CD4-positive, CD25-positive, alpha-beta regulatory T cell (primary cell): ENCODE measurements at regions not wholly inside any gene's neighbourhood (a gene's known extent, or its start where the extent isn't known, plus 50 kb on each side); places are given as distances from the start of the nearest gene placed in this dataset.
A peak's percentile ranks its signal among the peaks of the same experiment; 100 is the strongest.

Experiments
- ATAC-seq, 2 donors: fragments of 150-1000 bp; cut with Tn5 transposase; one replicate each; pipeline ENCODE4 v1.10.0; 2021; ENCODE audit warnings: low read depth in 2 of 2, moderate number of reproducible peaks in 2 of 2, moderate library complexity in 1 of 2
- DNase-seq, 3 donors: peaks; one replicate each; pipeline versions ENCODE4 v3.0.0 to v3.0.0-alpha.2; 2012 to 2022; ENCODE audit warnings: mixed read lengths in 1 of 3
- H3K27ac ChIP-seq: one replicate; pipeline ENCODE4 v1.7.0; 2013; ENCODE audit warnings: mild to moderate bottlenecking, low read length; ENCODE audit not compliant: insufficient read depth, poor library complexity, severe bottlenecking
- H3K27me3 ChIP-seq: one replicate; pipeline ENCODE4 v1.7.0; 2013; ENCODE audit warnings: low read length; ENCODE audit not compliant: control insufficient read depth, insufficient read depth
- H3K36me3 ChIP-seq: one replicate; pipeline ENCODE4 v1.7.0; 2013; ENCODE audit warnings: mild to moderate bottlenecking, low read length, moderate library complexity; ENCODE audit not compliant: control insufficient read depth, insufficient read depth
- H3K4me1 ChIP-seq: 2 replicates; pipeline ENCODE4 v1.7.0; 2013; ENCODE audit warnings: mild to moderate bottlenecking, low read length; ENCODE audit not compliant: insufficient read depth, control insufficient read depth, poor library complexity, severe bottlenecking
- H3K4me3 ChIP-seq: one replicate; pipeline ENCODE4 v1.7.0; 2013; ENCODE audit warnings: low read depth, mild to moderate bottlenecking, low read length, moderate library complexity
- H3K9me3 ChIP-seq, 2 experiments: 1 replicate in 1 of 2; 2 replicates in 1 of 2; pipeline ENCODE4 v1.7.0; 2013; ENCODE audit warnings: low read length in 2 of 2, mild to moderate bottlenecking in 1 of 2, moderate library complexity in 1 of 2; ENCODE audit not compliant: control insufficient read depth in 2 of 2
- H3K27ac Mint-ChIP-seq, 3 donors: one replicate each; pipeline ENCODE4 v1.8.0; 2020 to 2022; ENCODE audit warnings: mild to moderate bottlenecking in 3 of 3, mixed read lengths in 3 of 3, moderate library complexity in 2 of 3
- H3K27me3 Mint-ChIP-seq: one replicate; pipeline ENCODE4 v1.8.0; 2022; ENCODE audit warnings: mild to moderate bottlenecking, mixed read lengths
- H3K36me3 Mint-ChIP-seq: one replicate; pipeline ENCODE4 v1.8.0; 2020; ENCODE audit warnings: mixed read lengths
- H3K4me1 Mint-ChIP-seq, 4 donors: one replicate each; pipeline ENCODE4 v1.8.0; 2020 to 2022; ENCODE audit warnings: mixed read lengths in 4 of 4, mild to moderate bottlenecking in 1 of 4
- H3K4me3 Mint-ChIP-seq, 4 donors: one replicate each; pipeline ENCODE4 v1.8.0; 2020 to 2022; ENCODE audit warnings: mild to moderate bottlenecking in 4 of 4, mixed read lengths in 4 of 4, moderate library complexity in 3 of 4
- H3K9me3 Mint-ChIP-seq, 7 donors: one replicate each; pipeline ENCODE4 v1.8.0; 2020 to 2022; ENCODE audit warnings: mixed read lengths in 7 of 7, mild to moderate bottlenecking in 3 of 7, moderate library complexity in 2 of 7

DNA sequence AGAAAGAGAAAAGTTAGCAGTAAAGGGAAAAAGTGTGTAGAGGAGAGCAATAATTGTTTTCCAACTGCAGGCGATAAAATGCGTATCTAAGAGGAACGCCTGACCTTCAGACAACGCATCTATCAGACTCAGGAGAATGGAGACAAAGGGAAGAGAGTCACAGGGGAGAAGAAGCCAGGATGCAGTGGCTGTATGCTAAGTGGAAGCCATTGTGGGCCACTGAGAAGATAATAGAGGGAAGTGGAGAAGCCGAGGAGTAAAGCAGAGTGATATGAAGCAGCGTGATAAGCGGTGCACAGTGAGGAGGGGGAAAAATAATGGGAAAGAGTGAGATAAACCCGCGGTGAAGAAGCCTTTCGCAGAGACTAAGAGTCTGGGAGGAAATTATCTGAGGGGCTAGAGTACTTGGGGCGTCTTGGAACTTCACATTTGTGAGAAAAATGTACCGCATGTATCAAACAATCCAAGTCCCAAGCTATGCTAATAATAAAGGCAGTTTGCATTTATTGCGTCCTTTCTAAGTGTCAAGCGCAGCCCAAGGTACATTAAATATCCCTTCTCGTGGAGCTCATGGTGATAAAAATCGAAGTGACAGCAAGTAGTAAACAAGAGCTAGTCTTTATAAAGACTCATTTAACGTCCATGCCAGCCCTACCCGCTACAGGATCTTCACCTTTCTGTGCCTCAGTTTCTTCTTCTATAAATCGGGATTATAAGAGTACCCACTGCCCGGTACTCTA, 259.8 kb upstream of the PROX1 start:
- H3K36me3 ChIP-seq, result no peaks in the 10 kb centered on the region
- H3K36me3 Mint-ChIP-seq, result no peaks in the 10 kb centered on the region
- no peak overlapping the region for H3K27ac ChIP-seq
- H3K4me1 ChIP-seq, result no peaks in the 10 kb centered on the region
- no peak overlapping the region for H3K4me3 Mint-ChIP-seq
- no peak overlapping the region for H3K4me3 ChIP-seq
- H3K9me3 ChIP-seq, result no peaks in the 10 kb centered on the region
- no peaks in the 10 kb centered on the region for H3K27me3 ChIP-seq
- H3K27me3 Mint-ChIP-seq, result no peaks in the 10 kb centered on the region
- ATAC-seq (no peak), DNase-seq (no peak)
- H3K9me3 Mint-ChIP-seq, result peaks cover 0 to 10% (median 6%) of the 10 kb centered on the region in 7 donors
- no peaks in the 10 kb centered on the region for H3K4me1 Mint-ChIP-seq
- H3K27ac Mint-ChIP-seq, result no peak overlapping the region

DNA sequence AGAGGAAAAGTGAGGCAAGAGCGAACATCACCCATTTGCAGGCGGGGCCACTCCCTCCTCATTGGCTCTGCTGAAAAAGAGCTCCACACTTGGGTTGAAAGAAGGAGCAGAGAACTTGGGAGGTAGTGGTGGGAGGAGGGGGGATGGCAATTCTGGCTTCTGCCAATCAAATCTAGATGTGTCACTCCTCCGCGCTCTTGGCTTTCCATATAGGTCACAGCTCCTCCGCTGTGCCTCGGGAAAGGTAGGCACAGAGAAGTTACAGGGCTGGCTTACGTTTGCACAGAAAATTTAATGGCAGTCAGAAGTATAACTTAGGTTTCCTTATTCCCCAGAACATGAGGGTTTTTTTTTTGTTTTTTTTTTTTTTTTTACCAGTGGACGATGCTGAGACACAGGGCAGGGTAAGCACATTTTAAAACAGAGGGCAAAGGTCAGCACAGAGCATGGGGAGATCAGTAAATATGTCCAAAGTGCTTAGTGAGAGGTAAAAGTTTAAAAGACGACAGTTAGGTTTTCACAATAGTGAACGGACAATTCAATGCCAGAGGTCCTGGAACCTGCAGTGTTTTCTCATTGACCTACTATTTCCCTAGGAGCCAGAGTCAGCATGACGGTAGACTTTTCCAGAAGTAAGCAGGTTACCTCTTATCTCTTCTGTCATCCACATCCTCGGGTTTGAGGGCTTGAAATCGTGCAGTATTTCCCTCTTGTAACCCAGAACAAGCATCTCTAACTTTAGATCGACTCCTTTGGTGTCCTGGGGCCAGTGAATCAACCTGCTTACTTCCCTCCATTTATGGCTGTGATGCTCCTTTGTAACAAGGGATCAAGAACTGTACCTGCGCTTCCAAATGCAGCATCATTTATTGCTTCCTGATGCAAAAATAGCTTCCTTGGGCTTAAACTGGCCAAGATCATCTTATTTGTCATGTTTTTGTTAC, 258.9 kb upstream of the PROX1 start:
- Histone ChIP-seq H3K4me1 (no peaks in the 10 kb centered on the region), H3K27me3 (no peaks in the 10 kb centered on the region), H3K9me3 (no peaks in the 10 kb centered on the region), H3K4me3 (no peak overlapping the region), H3K36me3 (no peaks in the 10 kb centered on the region), H3K27ac (no peak overlapping the region)
- DNase-seq (no peak), ATAC-seq (no peak)
- H3K36me3 Mint-ChIP-seq, result no peaks in the 10 kb centered on the region
- no peak overlapping the region for H3K27ac Mint-ChIP-seq
- no peaks in the 10 kb centered on the region for H3K27me3 Mint-ChIP-seq
- peaks cover 0 to 10% (median 6%) of the 10 kb centered on the region in 7 donors for H3K9me3 Mint-ChIP-seq
- no peak overlapping the region for H3K4me3 Mint-ChIP-seq
- H3K4me1 Mint-ChIP-seq, result no peaks in the 10 kb centered on the region

DNA sequence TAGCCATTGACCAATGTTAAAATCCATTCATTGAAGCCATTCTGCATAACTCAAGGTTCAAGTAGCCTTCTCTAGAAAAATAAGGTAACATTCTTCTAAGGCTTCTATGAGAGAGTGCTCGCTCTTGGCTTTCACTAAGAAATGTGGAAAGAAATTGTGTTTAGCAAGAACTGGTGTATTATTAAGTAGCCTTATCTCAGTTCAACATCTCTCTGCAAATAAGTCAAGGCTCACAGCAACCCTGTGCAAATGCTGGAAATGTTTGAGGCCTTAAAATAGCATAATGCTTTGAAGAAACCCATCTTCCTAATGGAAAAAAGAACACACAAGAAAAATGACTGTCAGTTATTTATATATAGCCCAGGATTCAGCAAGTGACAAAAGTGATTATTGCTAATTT, 254.1 kb upstream of the PROX1 start:
- H3K36me3 Mint-ChIP-seq, result no peaks in the 10 kb centered on the region
- no peak overlapping the region for H3K4me3 Mint-ChIP-seq

DNA sequence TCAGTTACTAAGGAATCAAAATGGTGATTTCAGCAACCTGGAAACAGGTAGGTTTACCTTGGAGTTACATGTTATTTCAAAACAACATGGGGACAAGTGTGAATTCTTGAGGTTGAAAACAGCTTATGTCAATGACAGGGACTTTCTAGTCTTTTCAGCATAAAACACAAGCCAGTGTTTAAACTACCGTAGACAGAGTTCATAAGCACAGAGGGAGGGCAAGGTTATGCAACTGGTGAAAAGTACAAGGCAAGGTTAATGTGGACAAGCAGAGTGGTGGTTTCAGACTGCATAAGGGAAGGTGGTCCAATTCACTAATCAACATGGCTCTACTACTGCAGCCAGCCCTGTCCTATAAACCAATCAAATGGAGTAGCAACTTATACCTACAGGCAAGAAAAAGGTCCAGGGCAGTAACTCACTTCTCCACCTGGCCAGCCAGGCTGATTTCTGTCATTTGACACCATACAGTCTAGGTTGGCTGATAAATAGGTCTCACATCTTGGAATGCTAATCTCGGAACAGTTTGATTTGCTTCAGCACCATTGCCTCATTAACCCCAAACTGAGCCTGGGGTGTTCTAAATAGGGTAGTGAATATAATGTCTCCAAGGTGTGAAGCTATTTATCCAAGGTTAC, 250.3 kb upstream of the PROX1 start:
- no peaks in the 10 kb centered on the region for H3K27me3 ChIP-seq
- Mint-ChIP-seq H3K36me3 (no peaks in the 10 kb centered on the region), H3K27ac (no peak overlapping the region), H3K9me3 (peaks cover 0 to 4% (median 0%) of the 10 kb centered on the region in 7 donors), H3K27me3 (no peaks in the 10 kb centered on the region), H3K4me1 (no peaks in the 10 kb centered on the region), H3K4me3 (no peak overlapping the region)
- no peak overlapping the region for H3K27ac ChIP-seq
- no peaks in the 10 kb centered on the region for H3K4me1 ChIP-seq
- ATAC-seq, result no peak
- H3K4me3 ChIP-seq, result no peak overlapping the region
- no peaks in the 10 kb centered on the region for H3K36me3 ChIP-seq
- H3K9me3 ChIP-seq, result no peaks in the 10 kb centered on the region
- DNase-seq, result no peak

More for the DNA sequence above, 254.1 kb upstream of the PROX1 start:
- Histone ChIP-seq H3K4me1 (no peaks in the 10 kb centered on the region), H3K27ac (no peak overlapping the region), H3K9me3 (no peaks in the 10 kb centered on the region), H3K4me3 (no peak overlapping the region), H3K27me3 (no peaks in the 10 kb centered on the region), H3K36me3 (no peaks in the 10 kb centered on the region)
- no peak for DNase-seq
- Mint-ChIP-seq H3K27me3 (no peaks in the 10 kb centered on the region), H3K4me1 (no peaks in the 10 kb centered on the region), H3K27ac (no peak overlapping the region), H3K9me3 (peaks cover 0 to 13% (median 0%) of the 10 kb centered on the region in 7 donors)
- no peak for ATAC-seq

DNA sequence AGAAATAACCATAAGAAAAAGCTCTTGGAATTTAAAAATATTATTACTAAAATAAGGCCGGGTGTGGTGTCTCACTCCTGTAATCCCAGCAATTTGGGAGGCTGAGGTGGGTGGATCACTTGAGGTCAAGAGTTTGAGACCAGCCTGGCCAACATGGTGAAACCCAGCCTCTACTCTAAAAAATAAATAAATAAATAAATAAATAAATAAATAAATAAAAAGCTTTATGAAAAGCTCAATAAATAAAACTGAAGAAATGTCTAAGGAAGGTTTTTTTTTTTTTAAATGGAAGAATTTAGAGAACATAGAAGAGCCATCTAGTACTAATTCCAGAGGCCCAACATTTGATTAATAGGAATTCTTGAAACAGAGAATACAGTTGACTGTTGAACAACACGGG, 249.1 kb upstream of the PROX1 start:
- Mint-ChIP-seq H3K27me3 (no peaks in the 10 kb centered on the region), H3K4me1 (no peaks in the 10 kb centered on the region), H3K36me3 (no peaks in the 10 kb centered on the region), H3K9me3 (peaks cover 0 to 10% (median 0%) of the 10 kb centered on the region in 7 donors), H3K4me3 (no peak overlapping the region), H3K27ac (no peak overlapping the region)
- H3K4me3 ChIP-seq, result no peak overlapping the region
- no peaks in the 10 kb centered on the region for H3K36me3 ChIP-seq
- DNase-seq (no peak), ATAC-seq (no peak)
- no peaks in the 10 kb centered on the region for H3K27me3 ChIP-seq
- no peaks in the 10 kb centered on the region for H3K4me1 ChIP-seq
- no peak overlapping the region for H3K27ac ChIP-seq
- no peaks in the 10 kb centered on the region for H3K9me3 ChIP-seq

DNA sequence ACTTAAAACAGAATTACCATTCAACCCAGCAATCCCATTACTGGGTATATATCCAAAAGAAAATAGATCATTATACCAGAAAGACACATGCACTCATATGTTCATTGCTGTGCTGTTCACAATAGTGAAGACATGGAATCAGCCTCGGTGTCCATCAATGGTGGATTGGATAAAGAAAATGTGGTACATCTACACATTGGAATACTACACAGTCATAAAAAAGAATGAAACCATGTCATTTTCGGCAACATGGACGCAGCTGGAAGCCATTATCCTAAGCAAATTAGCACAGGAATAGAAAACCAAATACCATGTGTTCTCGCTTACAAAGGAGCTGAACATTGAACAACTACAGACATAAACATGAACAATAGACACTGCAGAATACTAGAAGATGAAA, 244.8 kb upstream of the PROX1 start:
- no peak overlapping the region for H3K4me3 ChIP-seq
- H3K27ac ChIP-seq, result no peak overlapping the region
- H3K36me3 Mint-ChIP-seq, result no peaks in the 10 kb centered on the region
- DNase-seq (no peak), ATAC-seq (no peak)
- no peaks in the 10 kb centered on the region for H3K27me3 Mint-ChIP-seq
- no peaks in the 10 kb centered on the region for H3K4me1 ChIP-seq
- no peaks in the 10 kb centered on the region for H3K4me1 Mint-ChIP-seq
- H3K9me3 ChIP-seq, result no peaks in the 10 kb centered on the region
- H3K4me3 Mint-ChIP-seq, result no peak overlapping the region
- no peaks in the 10 kb centered on the region for H3K36me3 ChIP-seq
- H3K27me3 ChIP-seq, result no peaks in the 10 kb centered on the region
- H3K9me3 Mint-ChIP-seq, result peaks cover 0 to 8% (median 0%) of the 10 kb centered on the region in 7 donors
- H3K27ac Mint-ChIP-seq, result no peak overlapping the region

DNA sequence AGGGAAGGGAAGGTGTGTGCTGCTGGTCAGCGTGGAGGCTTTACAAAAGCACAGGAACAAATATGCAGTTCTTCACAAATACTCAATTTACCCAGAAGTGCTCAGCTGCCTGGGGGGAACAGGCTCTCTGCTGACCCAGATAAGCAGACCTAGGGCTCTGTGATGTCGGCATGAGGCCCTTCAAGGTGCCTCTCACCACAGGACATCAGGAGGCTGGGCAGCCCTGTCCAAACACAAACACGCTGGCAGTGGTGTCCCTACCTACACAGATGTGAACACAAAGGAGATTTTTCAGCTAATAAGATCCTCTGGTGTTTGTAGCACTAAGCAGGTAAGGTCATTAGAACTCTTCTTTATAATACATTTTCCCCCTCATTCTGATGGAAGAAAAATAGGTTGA, 243.0 kb upstream of the PROX1 start:
- ATAC-seq, result no peak
- H3K4me3 ChIP-seq, result no peak overlapping the region
- no peaks in the 10 kb centered on the region for H3K9me3 ChIP-seq
- H3K27ac Mint-ChIP-seq, result peak overlapping the region in 1 of 3 donors; percentile 39
- H3K4me3 Mint-ChIP-seq, result no peak overlapping the region
- H3K36me3 Mint-ChIP-seq, result no peaks in the 10 kb centered on the region
- peaks cover 0 to 8% (median 0%) of the 10 kb centered on the region in 7 donors for H3K9me3 Mint-ChIP-seq
- no peaks in the 10 kb centered on the region for H3K36me3 ChIP-seq
- no peaks in the 10 kb centered on the region for H3K4me1 Mint-ChIP-seq
- H3K4me1 ChIP-seq, result no peaks in the 10 kb centered on the region
- no peak overlapping the region for H3K27ac ChIP-seq
- no peak for DNase-seq
- no peaks in the 10 kb centered on the region for H3K27me3 Mint-ChIP-seq
- H3K27me3 ChIP-seq, result no peaks in the 10 kb centered on the region
